GM23248 (cell line): ENCODE measurements at regions not wholly inside any gene's neighbourhood (a gene's known extent, or its start where the extent isn't known, plus 50 kb on each side); places are given as distances from the start of the nearest gene placed in this dataset.

Experiments used
- DNase-seq: peaks from one replicate; pipeline ENCODE4 v3.0.0-alpha.2; 2015
- H2AFZ ChIP-seq: fragments of 200-600 bp; sonication (generic); 2 replicates; pipeline ENCODE4 v1.6.1; 2016; ENCODE audit warnings: antibody characterized with exemption
- H3F3A ChIP-seq: fragments of 200-600 bp; sonication (generic); 2 replicates; pipeline ENCODE4 v1.6.1; 2016; ENCODE audit warnings: mild to moderate bottlenecking, antibody characterized with exemption, mixed run types; ENCODE audit not compliant: insufficient read depth
- H3K27ac ChIP-seq: fragments of 200-600 bp; sonication (generic); 2 replicates; pipeline ENCODE4 v1.5.1; 2016; ENCODE audit warnings: mild to moderate bottlenecking
- H3K27me3 ChIP-seq: fragments of 200-600 bp; sonication (generic); replicated peaks from 2 replicates; pipeline ENCODE4 v1.6.1; 2016; ENCODE audit warnings: mild to moderate bottlenecking; ENCODE audit not compliant: insufficient read depth
- H3K36me3 ChIP-seq: fragments of 200-600 bp; sonication (generic); 2 replicates; pipeline ENCODE4 v1.6.1; 2016; ENCODE audit warnings: low read depth, mild to moderate bottlenecking
- H3K4me1 ChIP-seq: fragments of 200-600 bp; sonication (generic); 2 replicates; pipeline ENCODE4 v1.6.1; 2016; ENCODE audit warnings: mild to moderate bottlenecking; ENCODE audit not compliant: insufficient read depth
- H3K4me2 ChIP-seq: fragments of 200-600 bp; sonication (generic); one replicate; pipeline ENCODE4 v1.6.1; 2016; ENCODE audit warnings: mild to moderate bottlenecking; ENCODE audit not compliant: unreplicated experiment
- H3K4me3 ChIP-seq: fragments of 200-600 bp; sonication (generic); 2 replicates; pipeline ENCODE4 v1.5.1; 2016; ENCODE audit warnings: mild to moderate bottlenecking
- H3K79me2 ChIP-seq: fragments of 200-600 bp; sonication (generic); 2 replicates; pipeline ENCODE4 v1.6.1; 2016; ENCODE audit warnings: mild to moderate bottlenecking; ENCODE audit not compliant: insufficient read depth
- H3K9ac ChIP-seq: fragments of 200-600 bp; sonication (generic); 2 replicates; pipeline ENCODE4 v1.6.1; 2016; ENCODE audit warnings: mild to moderate bottlenecking
- H3K9me2 ChIP-seq: fragments of 200-600 bp; sonication (generic); 2 replicates; pipeline ENCODE4 v1.6.1; 2016; ENCODE audit warnings: mixed run types, mild to moderate bottlenecking, moderate library complexity; ENCODE audit not compliant: insufficient read depth
- H3K9me3 ChIP-seq: fragments of 200-600 bp; sonication (generic); one replicate; pipeline ENCODE4 v1.6.1; 2017; ENCODE audit warnings: low read depth
- H4K20me1 ChIP-seq: fragments of 200-600 bp; sonication (generic); 2 replicates; pipeline ENCODE4 v1.6.0; 2016; ENCODE audit not compliant: insufficient read depth
- EZH2 ChIP-seq: fragments of 200-600 bp; sonication (generic); IDR thresholded peaks from 2 replicates; pipeline ENCODE4 v1.6.1; 2018; ENCODE audit warnings: antibody characterized with exemption, mild to moderate bottlenecking; ENCODE audit not compliant: insufficient read depth, poor library complexity, severe bottlenecking
- EZH2phosphoT487 ChIP-seq: fragments of 200-600 bp; sonication (generic); IDR thresholded peaks from 2 replicates; pipeline ENCODE4 v1.6.1; 2018; ENCODE audit warnings: antibody characterized with exemption, moderate library complexity, mild to moderate bottlenecking, low read depth; ENCODE audit not compliant: insufficient read depth
- WGBS, 2 experiments: methylation state at CpG; one replicate each; pipeline ENCODE4 v1.1.6; 2015 to 2017; ENCODE audit warnings: low lambda C conversion rate in 2 of 2, low coverage in 1 of 2; ENCODE audit errors: missing lambda C conversion rate in 2 of 2; 5-methylcytosine and 5-hydroxymethylcytosine counted together
- in situ Hi-C: fragments of 300-500 bp; cut with MboI; formaldehyde crosslinking; loops from 2 replicates; pipeline ENCODE4 v1.15.0; 2020

DNA sequence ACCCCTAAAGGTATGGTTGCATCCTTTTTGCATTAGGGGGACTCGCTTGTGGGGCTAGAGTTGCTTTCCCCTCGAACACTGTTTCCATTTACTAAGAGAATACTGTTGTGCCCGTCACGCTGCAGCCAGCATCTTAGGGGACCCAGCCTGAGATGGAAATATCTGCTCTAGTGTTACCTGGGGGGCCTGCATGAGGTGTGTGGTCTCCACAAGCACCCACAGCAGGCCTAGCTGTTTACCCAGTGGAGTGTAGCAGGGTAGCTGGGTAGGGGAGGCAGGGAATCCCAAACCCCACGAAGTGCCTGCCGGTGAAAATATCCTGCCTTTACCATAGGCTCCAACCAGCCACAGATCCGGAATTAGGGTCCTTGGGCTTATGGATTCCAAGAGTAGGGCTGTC, 303.6 kb downstream of the PTPRU start:
- Histone ChIP-seq H3F3A (no peaks in the 10 kb centered on the region), H3K9me3 (no peaks in the 10 kb centered on the region), H4K20me1 (no peaks in the 10 kb centered on the region), H3K4me3 (no peak overlapping the region), H2AFZ (no peak overlapping the region), H3K9ac (no peak overlapping the region), H3K27ac (no peak overlapping the region), H3K4me2 (no peak overlapping the region), H3K4me1 (no peaks in the 10 kb centered on the region), H3K36me3 (no peaks in the 10 kb centered on the region), H3K79me2 (no peaks in the 10 kb centered on the region), H3K27me3 (peaks cover 7% of the 10 kb centered on the region; the same call in 1 of the 2 replicates), H3K9me2 (no peaks in the 10 kb centered on the region)
- in situ Hi-C loops = no loop called here
- DNase-seq = no peak
- TF ChIP-seq EZH2 (no peak), EZH2phosphoT487 (no peak)
- WGBS, 2 experiments = 64 to 68% methylated on average over 7 of the region's 7 CpGs

DNA sequence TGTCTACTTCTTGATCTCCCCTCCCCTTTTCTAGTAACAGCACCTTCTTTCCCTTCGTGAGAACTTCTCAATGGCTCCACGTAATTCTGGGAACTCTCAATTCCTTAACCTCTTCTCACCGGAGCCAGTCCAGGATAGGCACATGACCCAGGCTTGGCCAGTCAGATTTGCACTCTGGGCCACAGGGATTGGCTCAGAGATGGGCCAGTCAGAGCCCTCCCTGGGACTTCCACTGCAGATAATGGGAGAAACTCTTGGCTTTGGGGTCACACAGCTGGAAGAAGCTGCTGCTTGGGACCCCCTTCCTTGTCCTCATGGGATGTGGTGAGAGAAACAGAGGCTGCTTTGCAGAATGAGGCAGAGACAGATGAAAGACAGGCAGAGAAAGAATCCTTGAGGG, 302.3 kb downstream of the PTPRU start:
- Histone ChIP-seq H3K4me3 (no peak overlapping the region), H3K36me3 (no peaks in the 10 kb centered on the region), H3K9me3 (no peaks in the 10 kb centered on the region), H4K20me1 (no peaks in the 10 kb centered on the region), H3K4me1 (no peaks in the 10 kb centered on the region), H3F3A (no peaks in the 10 kb centered on the region), H3K79me2 (no peaks in the 10 kb centered on the region), H3K9me2 (no peaks in the 10 kb centered on the region), H2AFZ (no peak overlapping the region), H3K4me2 (no peak overlapping the region), H3K27me3 (peaks cover 7% of the 10 kb centered on the region; the same call in 1 of the 2 replicates), H3K9ac (no peak overlapping the region), H3K27ac (no peak overlapping the region)
- no peak for DNase-seq
- in situ Hi-C loops = no loop called here
- 10 to 12% methylated on average over 3 of the region's 3 CpGs for WGBS, 2 experiments
- TF ChIP-seq EZH2 (no peak), EZH2phosphoT487 (no peak)

DNA sequence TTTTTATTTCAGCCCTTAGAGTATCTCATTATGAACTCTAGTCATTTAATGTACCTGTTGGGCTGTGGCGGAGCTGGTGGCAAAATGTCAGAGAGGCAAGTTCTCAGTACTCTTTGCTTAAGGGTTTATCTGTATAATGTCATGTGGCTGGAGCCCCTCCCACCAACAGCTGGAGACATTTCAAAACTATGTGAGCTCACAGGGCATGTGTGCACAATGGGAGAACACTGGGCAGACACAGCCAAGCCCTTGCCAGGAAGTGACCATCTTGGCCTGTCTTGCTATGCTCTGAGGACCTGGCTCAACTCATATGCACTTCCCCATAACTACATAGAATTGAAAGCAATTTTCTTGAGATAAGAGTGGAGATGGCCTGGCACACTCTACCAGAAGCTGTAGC, 296.4 kb downstream of the PTPRU start:
- Histone ChIP-seq H3K9me2 (no peaks in the 10 kb centered on the region), H2AFZ (no peak overlapping the region), H3K9ac (no peak overlapping the region), H3K4me2 (no peak overlapping the region), H3F3A (no peaks in the 10 kb centered on the region), H3K4me1 (no peaks in the 10 kb centered on the region), H3K79me2 (no peaks in the 10 kb centered on the region), H3K4me3 (no peak overlapping the region), H3K36me3 (no peaks in the 10 kb centered on the region), H3K9me3 (no peaks in the 10 kb centered on the region), H3K27ac (no peak overlapping the region), H3K27me3 (0 out of 2 replicates have a peak, but pooled peaks cover 7% of the 10 kb centered on the region), H4K20me1 (no peaks in the 10 kb centered on the region)
- TF ChIP-seq EZH2phosphoT487 (no peak), EZH2 (no peak)
- no peak for DNase-seq
- in situ Hi-C loops = no loop called here
- WGBS, 2 experiments = 41 to 47% methylated on average over 1 of the region's 1 CpG

DNA sequence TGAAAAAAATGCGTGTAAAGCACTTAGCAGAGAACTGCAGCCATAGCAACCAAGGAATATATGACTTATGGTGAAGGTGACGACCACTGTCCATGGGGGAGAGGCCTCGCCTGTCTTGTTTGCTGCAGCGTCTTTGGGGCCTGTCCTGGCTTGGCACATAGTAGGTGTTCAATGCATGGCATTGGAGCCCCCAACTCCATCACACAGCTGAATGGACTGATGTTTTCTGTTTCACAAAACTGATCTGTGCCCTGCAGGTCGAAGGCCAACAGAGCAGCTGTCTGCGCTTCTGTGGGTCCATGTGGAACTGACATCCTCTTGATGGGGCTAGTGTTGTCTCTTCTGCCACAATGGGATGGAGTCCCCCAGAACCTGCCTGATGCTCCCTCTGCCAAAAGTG, 296.0 kb downstream of the PTPRU start:
- H3K27ac ChIP-seq = no peak overlapping the region
- H3K9ac ChIP-seq = no peak overlapping the region
- H3F3A ChIP-seq = no peaks in the 10 kb centered on the region
- H3K9me3 ChIP-seq = no peaks in the 10 kb centered on the region
- no peak overlapping the region for H2AFZ ChIP-seq
- in situ Hi-C loops = no loop called here
- WGBS, 2 experiments = 22 to 31% methylated on average over 6 of the region's 6 CpGs
- no peak overlapping the region for H3K4me2 ChIP-seq
- no peaks in the 10 kb centered on the region for H4K20me1 ChIP-seq
- no peaks in the 10 kb centered on the region for H3K4me1 ChIP-seq
- no peak for DNase-seq
- TF ChIP-seq EZH2phosphoT487 (no peak), EZH2 (no peak)
- no peak overlapping the region for H3K4me3 ChIP-seq
- H3K79me2 ChIP-seq = no peaks in the 10 kb centered on the region
- H3K36me3 ChIP-seq = no peaks in the 10 kb centered on the region
- no peaks in the 10 kb centered on the region for H3K9me2 ChIP-seq
- H3K27me3 ChIP-seq = 0 out of 2 replicates have a peak, but pooled peaks cover 8% of the 10 kb centered on the region

DNA sequence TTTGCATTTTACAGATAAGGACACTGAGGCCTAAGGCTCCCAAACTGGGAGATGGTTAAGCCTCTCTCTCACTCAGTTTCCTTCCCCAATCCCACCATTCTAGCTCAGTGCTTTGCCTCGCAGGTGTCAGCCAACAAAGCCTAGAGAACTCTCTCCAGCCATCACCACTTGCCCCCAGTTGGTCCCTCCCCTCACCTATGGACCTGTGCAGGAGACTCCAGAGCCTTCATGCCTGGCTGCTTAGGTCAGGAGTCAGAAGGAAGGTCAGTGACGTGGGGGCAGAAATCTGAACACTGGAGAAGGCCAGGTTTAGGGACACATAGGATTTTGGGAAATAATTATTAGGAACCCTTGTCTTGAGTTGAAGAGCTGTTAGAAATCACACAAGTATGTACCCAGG, 295.3 kb downstream of the PTPRU start:
- Histone ChIP-seq H3K9ac (no peak overlapping the region), H3K4me3 (no peak overlapping the region), H3K79me2 (no peaks in the 10 kb centered on the region), H3K9me3 (no peaks in the 10 kb centered on the region), H3K36me3 (no peaks in the 10 kb centered on the region), H4K20me1 (no peaks in the 10 kb centered on the region), H3K27me3 (peaks cover 15% of the 10 kb centered on the region; the same call in 1 of the 2 replicates), H3K4me1 (no peaks in the 10 kb centered on the region), H3K9me2 (no peaks in the 10 kb centered on the region), H3K4me2 (no peak overlapping the region), H2AFZ (no peak overlapping the region), H3K27ac (no peak overlapping the region), H3F3A (no peaks in the 10 kb centered on the region)
- DNase-seq = no peak
- WGBS, 2 experiments = 8 to 34% methylated on average over 2 of the region's 2 CpGs
- in situ Hi-C loops = no loop called here
- TF ChIP-seq EZH2 (no peak), EZH2phosphoT487 (no peak)
